NCI-H82 treated with DMSO at 0.1 percent for 48 hours (cell line): ENCODE measurements at regions not wholly inside any gene's neighbourhood (a gene's known extent, or its start where the extent isn't known, plus 50 kb on each side); places are given as distances from the start of the nearest gene placed in this dataset.

ENCODE experiments used
- DNase-seq: peaks from one replicate; lab custom pipeline; 2025; ENCODE audit not compliant: unreplicated experiment; lab: John Stamatoyannopoulos, UW

DNA sequence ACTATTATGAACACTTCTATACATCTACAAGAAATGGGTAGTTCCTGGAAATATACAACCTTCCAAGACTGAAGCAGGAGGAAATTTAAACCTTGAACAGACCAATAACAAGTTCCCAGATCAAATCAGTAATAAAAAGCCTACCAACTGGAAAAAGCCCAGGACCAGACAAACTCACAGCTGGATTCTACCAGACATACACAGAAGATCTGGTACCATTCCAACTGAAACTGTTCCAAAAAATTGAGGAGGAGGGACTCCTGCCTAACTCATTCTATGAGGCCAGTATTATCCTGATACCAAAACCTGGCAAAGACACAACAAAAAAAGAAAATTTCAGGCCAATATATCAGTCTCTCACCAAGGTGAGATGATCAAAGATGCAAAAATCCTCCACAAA, 189.4 kb downstream of the RPS29 start:
- no peak for DNase-seq

DNA sequence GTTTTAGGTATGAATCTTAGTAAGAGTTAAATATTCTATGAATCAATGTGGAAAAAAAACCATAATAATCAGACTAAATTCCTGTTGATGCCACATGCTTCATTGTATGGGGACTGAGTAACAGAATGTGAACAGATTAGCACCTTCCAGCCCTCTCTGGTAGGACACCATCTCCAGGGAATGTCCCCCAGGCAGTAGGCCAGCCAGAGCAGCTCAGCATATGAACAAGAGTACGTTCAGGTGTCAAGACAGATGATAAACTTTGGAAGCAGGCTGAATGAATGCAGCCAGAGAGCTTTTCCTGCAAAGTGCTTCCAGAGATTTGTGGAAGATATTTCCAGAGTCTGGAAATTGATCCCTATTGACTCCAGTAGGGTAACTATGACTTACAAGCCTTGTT, 204.4 kb downstream of the RPS29 start:
- DNase-seq = no peak

GRCh38 chr14:49367696-49368095, 218.5 kb downstream of the RPS29 start:
- no peak for DNase-seq

GRCh38 chr14:49366416-49366815, 219.8 kb downstream of the RPS29 start:
- no peak for DNase-seq

GRCh38 chr14:49364752-49365117, 221.4 kb downstream of the RPS29 start:
- no peak for DNase-seq

GRCh38 chr14:49363821-49364751, 222.1 kb downstream of the RPS29 start:
- DNase-seq = no peak

- DNase-seq = no peak
These were observed 223.3 kb downstream of the RPS29 start for GRCh38 chr14:49362916-49363315.

GRCh38 chr14:49339130-49339529, 247.1 kb downstream of the RPS29 start:
- no peak for DNase-seq

- no peak for DNase-seq
These were observed 266.4 kb downstream of the RPS29 start for GRCh38 chr14:49319810-49320209.

DNA sequence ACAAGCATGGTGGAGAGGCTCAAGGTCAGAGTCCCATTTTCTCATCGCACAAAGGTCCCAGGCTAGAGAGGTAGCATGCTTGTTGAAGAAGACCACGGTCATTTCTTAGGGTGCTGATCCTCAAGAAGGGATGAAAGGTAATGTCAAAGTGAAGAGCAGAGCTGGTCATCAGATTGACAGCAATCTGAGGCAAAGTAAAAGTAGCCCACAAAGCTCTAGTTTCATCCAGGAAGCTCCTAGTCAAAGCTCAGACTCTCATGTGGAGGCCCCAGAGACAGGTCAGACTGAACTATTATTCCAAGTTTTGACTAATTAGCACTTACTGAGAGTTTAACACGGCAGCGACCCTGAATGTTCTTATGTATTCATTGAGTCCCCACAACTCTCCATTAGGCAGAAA, 270.6 kb downstream of the RPS29 start:
- no peak for DNase-seq

GRCh38 chr14:49314737-49315136, 271.4 kb downstream of the RPS29 start:
- DNase-seq = no peak

GRCh38 chr14:49313108-49313507, 273.1 kb downstream of the RPS29 start:
- no peak for DNase-seq

- no peak for DNase-seq
These were observed 275.9 kb downstream of the RPS29 start for GRCh38 chr14:49310298-49310697.

GRCh38 chr14:49306152-49306751, 279.9 kb downstream of the RPS29 start:
- peak; percentile 4 for DNase-seq

DNA sequence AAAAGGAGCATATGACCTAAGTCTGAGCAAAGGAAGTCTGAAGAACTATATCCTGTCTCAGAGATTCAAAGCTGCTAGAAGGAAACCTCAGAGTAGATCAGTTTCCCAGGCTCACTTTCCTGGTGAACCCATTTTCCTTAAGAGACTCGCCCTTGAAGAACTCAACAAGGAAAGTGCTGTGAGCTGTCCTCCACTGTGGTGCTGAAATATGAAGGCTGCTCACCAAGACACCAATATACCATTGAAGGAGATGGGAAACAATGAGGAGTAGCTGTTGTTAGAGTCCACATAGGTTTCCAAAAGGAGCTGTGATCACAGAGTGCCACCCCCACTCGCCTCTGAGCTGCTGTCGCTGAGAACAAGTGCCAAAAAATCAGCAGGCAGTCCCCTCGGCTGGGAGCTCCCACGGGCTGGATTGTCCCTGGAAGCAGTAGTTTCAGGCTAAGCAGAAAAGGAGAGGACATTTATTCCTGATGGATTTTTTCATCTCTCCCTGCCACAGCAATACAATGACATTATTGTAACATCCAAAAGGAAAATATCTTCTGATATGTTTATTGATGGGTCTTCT, 282.1 kb downstream of the RPS29 start:
- DNase-seq = no peak

DNA sequence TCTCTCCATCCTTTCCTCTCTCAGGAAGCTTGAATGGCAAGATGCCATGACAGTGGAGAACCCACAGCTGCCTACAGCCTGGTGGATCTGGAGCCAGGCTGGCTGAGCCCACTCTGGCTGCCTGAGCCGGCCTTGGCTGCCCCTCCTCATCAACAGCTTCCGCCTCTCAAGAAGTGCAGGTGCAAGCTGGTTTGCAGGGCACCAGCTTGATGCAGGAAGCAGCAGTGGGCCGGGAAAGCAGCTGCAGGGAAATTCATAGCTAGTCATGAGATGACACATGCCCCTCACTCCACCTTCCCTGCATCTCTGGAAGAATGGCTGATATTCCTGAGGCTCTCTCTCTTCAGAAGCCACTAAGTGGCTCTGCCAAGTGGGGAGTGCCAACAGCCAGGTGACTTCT, 289.1 kb downstream of the RPS29 start:
- DNase-seq = no peak

DNA sequence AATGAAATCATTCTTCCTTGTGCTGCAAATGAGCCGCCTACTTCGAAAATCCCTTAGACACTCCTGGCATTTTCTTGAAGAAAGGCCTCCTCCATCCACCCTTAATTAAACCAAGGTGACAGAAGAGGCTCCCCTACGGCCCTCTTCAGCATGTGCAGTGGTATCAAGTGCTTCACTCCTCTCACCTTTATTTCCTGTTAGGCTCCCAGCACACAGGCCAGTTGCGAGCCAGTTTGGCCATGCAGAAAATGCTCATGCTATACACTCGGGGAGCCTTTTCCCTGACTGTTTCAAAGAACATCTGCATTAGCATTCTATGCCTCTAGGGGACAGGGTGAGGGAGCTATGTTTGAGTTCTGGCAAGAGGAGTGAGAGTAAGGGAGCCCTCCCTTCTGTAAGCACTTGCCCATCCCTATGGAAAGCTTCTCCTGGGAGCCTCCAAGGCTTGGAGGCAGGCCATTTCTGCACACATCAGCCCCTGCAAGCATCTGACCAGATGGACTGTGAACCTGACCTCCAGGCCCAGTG, 291.5 kb downstream of the RPS29 start:
- no peak for DNase-seq

DNA sequence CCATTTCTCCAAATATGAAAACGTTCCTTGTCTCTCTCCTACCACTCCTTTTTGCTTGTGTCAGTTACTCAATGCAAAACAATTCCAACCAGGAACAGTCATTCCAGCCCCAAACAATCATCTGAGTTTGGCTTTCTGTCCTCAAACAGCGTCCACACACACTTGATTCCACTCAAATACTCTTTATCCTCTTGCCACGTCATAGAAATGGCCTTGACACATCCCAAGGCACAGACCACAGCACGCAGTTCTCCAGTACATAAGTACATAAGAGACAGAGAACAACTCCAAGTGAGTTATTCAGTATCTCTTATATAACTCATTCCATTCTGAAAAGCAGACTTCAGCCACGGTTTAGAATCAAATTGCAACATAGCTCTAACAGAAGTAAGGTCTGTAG, 299.2 kb downstream of the RPS29 start:
- DNase-seq = no peak

DNA sequence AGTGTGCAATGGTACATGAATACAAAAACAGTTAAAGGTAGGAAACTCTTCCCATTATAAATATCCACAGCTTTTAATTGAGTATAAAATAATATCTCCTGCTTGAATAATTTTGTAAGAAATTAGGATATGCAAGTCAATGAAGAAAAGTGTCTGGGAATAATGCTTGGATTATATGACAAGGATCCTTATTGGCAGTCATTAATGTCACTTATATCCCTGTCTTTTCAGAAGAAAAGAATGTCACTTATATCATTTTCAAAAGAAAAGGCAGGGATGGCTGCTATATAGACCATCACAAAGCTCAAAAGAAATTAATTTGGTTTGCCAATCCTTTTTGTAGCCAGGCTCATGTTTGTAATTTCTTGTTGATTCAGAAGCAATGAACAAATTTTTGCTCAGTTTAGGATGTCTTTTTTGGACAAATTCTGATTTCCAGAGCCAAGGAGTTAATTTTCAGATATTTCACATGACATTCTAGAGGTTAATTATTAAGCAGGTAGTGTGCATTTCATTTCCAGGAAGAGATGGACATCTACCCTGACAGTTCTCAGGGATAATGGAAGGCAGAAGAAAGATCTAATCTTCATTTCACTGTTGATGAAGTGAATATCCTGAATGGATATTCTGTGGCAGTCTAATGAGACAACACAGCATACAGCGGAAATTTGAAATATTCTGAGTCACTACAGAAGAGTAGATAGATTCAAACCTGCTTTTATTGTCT, 299.8 kb downstream of the RPS29 start:
- DNase-seq = no peak

DNA sequence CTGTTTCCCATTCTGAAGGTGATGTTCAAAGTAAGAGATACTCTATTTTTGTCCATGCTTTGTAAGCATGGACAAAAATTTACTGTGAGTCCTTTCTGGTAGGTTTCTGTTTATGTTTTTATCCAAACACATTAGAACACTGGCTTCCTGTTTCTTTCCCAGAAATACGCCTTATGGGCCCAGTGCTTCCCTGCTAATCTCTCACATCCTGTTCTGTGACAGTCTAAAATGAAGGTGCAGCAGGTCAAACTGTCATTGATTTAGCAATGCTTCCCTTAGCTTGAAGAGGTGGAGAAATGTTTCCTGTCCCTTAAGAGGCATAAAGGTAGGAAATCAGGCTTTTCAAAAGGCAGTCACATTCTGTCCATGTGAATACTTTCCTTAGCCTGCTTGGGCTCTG, 305.6 kb downstream of the RPS29 start:
- no peak for DNase-seq

GRCh38 chr14:49250517-49250916, 335.7 kb downstream of the RPS29 start:
- no peak for DNase-seq
